ENCODE measurements at regions not wholly inside any gene's neighbourhood (a gene's known extent, or its start where the extent isn't known, plus 50 kb on each side); places are given as distances from the start of the nearest gene placed in this dataset.

GRCh38 chr1:81238129-81238528 is 562.6 kb upstream of the ADGRL2 start:
- no peak for TF ChIP-seq YY1 (IDR thresholded peaks at IDR 0.05; ENCODE audit: low read depth)
- no peak for TF ChIP-seq EGR1 (IDR thresholded peaks at IDR 0.05)
- TF ChIP-seq RAD21 (IDR thresholded peaks at IDR 0.05; ENCODE audit: low read depth) = no peak
- no peak for TF ChIP-seq FOXM1 (IDR thresholded peaks at IDR 0.05; ENCODE audit: borderline replicate concordance, low read depth)
- TF ChIP-seq MAX (IDR thresholded peaks at IDR 0.05) = no peak
- TF ChIP-seq REST (IDR thresholded peaks at IDR 0.05; ENCODE audit: low read depth) = no peak
- no peak for TF ChIP-seq CEBPB (IDR thresholded peaks at IDR 0.05)
- no peak for TF ChIP-seq TEAD4 (IDR thresholded peaks at IDR 0.05)
- TF ChIP-seq EP300 (IDR thresholded peaks at IDR 0.05; ENCODE audit: borderline replicate concordance) = no peak
- no peak for TF ChIP-seq ZBTB7A (IDR thresholded peaks at IDR 0.05; ENCODE audit: low read depth)
- TF ChIP-seq TAF1 (IDR thresholded peaks at IDR 0.05; ENCODE audit: low read depth) = no peak
- TF ChIP-seq CREB1 (IDR thresholded peaks at IDR 0.05; ENCODE audit: low read depth) = no peak
- TF ChIP-seq TCF12 (IDR thresholded peaks at IDR 0.05; ENCODE audit: low read depth) = no peak
- no peak for TF ChIP-seq NFIC (IDR thresholded peaks at IDR 0.05)
